GM11168 (cell line): ENCODE measurements at regions not wholly inside any gene's neighbourhood (a gene's known extent, or its start where the extent isn't known, plus 50 kb on each side); places are given as distances from the start of the nearest gene placed in this dataset.
"Not testable (repeated sequence)": the region's sequence is repeated elsewhere in the genome, so short reads cannot be mapped to it uniquely, and the experiment has no call there.

Experiments used
- in situ Hi-C: fragments of 300-500 bp; cut with MboI; formaldehyde crosslinking; loops from one replicate; pipeline ENCODE4 v1.12.0; 2022; ENCODE audit warnings: low sequenced_read_pairs; ENCODE audit not compliant: unreplicated experiment

GRCh38 chr3:104353951-104354350 lies 1012.8 kb upstream of the ALCAM start:
- in situ Hi-C loops: no loop called here

GRCh38 chr3:104359546-104359945 lies 1007.2 kb upstream of the ALCAM start:
- in situ Hi-C loops: no loop called here

- in situ Hi-C loops: no loop called here
These were observed 1006.7 kb upstream of the ALCAM start for GRCh38 chr3:104360038-104360437.

- in situ Hi-C loops: not testable (repeated sequence)
These were observed 1005.0 kb upstream of the ALCAM start for GRCh38 chr3:104361748-104362147.

- in situ Hi-C loops: no loop called here
These were observed 1004.4 kb upstream of the ALCAM start for GRCh38 chr3:104362319-104362718.

- in situ Hi-C loops: no loop called here
These were observed 999.7 kb upstream of the ALCAM start for GRCh38 chr3:104367000-104367399.

- in situ Hi-C loops: no loop called here
These were observed 997.9 kb upstream of the ALCAM start for GRCh38 chr3:104368760-104369159.

GRCh38 chr3:104385421-104385820 lies 981.3 kb upstream of the ALCAM start:
- in situ Hi-C loops: no loop called here

GRCh38 chr3:104388619-104389018 lies 978.1 kb upstream of the ALCAM start:
- in situ Hi-C loops: no loop called here

- in situ Hi-C loops: no loop called here
These were observed 974.4 kb upstream of the ALCAM start for GRCh38 chr3:104392327-104392726.

- in situ Hi-C loops: no loop called here
These were observed 969.6 kb upstream of the ALCAM start for GRCh38 chr3:104396974-104397669.

GRCh38 chr3:104397713-104398112 lies 969.0 kb upstream of the ALCAM start:
- in situ Hi-C loops: no loop called here

- in situ Hi-C loops: no loop called here
These were observed 963.8 kb upstream of the ALCAM start for GRCh38 chr3:104402902-104403301.

- in situ Hi-C loops: no loop called here
These were observed 955.0 kb upstream of the ALCAM start for GRCh38 chr3:104411757-104412156.

- in situ Hi-C loops: no loop called here
These were observed 953.8 kb upstream of the ALCAM start for GRCh38 chr3:104412608-104413580.

GRCh38 chr3:104428337-104428925 lies 938.3 kb upstream of the ALCAM start:
- in situ Hi-C loops: no loop called here

GRCh38 chr3:104429727-104430126 lies 937.0 kb upstream of the ALCAM start:
- in situ Hi-C loops: no loop called here

- in situ Hi-C loops: no loop called here
These were observed 930.2 kb upstream of the ALCAM start for GRCh38 chr3:104436506-104436905.

GRCh38 chr3:104437131-104437750 lies 929.5 kb upstream of the ALCAM start:
- in situ Hi-C loops: no loop called here

GRCh38 chr3:104437891-104438290 lies 928.8 kb upstream of the ALCAM start:
- in situ Hi-C loops: no loop called here

GRCh38 chr3:104438706-104439105 lies 928.0 kb upstream of the ALCAM start:
- in situ Hi-C loops: no loop called here
